ENCODE measurements at regions not wholly inside any gene's neighbourhood (a gene's known extent, or its start where the extent isn't known, plus 50 kb on each side); places are given as distances from the start of the nearest gene placed in this dataset.

DNA sequence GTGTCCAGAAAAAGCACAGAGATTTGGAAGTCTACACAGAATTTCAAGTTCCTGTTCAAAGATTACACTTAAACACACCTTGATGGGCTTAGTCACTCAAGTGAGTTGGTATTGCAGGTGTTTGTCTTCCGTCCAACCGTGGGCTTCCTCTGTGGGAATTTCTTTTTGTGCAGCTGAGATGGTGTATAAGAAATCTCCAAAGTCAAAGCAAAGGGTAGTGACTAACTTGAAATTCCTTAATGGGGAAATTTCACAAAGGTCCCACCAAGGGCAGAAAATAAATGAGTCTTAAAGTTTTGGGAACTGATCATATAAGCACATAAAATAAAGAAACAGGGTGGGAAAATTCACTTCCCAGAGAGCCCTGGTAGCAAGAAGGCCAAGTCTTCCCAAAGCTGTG, 102.0 kb upstream of the TNFAIP3 start:
- no peak overlapping the region for H2BK120ac ChIP-seq (ENCODE audit: low read depth, low read length, poor library complexity, severe bottlenecking)
- no peak overlapping the region for H2BK12ac ChIP-seq (ENCODE audit: insufficient read length, low read depth, low read length)
- H3K4ac ChIP-seq (ENCODE audit: low read depth, low read length): no peak overlapping the region
- H3K4me1 ChIP-seq (ENCODE audit: insufficient read depth, low read length): no peaks in the 10 kb centered on the region
- H2AK5ac ChIP-seq (ENCODE audit: insufficient read length, low read length): no peak overlapping the region
- Mint-ChIP-seq H3K27me3 (ENCODE audit: low read depth) (no peaks in the 10 kb centered on the region), H3K36me3 (ENCODE audit: insufficient read depth in 1 of 3, low read depth in 3 of 3) (no peaks in the 10 kb centered on the region), H3K27ac (no peak overlapping the region), H3K9me3 (no peaks in the 10 kb centered on the region; a peak in 1 of 5 replicates), H3K4me1 (no peaks in the 10 kb centered on the region), H3K4me3 (no peak overlapping the region)
- H3K23ac ChIP-seq (ENCODE audit: insufficient read length, low read depth, low read length): no peak overlapping the region
- no peak overlapping the region for H3K4me2 ChIP-seq (ENCODE audit: insufficient read depth, insufficient read length, low read length)
- TF ChIP-seq, protein P1, sequence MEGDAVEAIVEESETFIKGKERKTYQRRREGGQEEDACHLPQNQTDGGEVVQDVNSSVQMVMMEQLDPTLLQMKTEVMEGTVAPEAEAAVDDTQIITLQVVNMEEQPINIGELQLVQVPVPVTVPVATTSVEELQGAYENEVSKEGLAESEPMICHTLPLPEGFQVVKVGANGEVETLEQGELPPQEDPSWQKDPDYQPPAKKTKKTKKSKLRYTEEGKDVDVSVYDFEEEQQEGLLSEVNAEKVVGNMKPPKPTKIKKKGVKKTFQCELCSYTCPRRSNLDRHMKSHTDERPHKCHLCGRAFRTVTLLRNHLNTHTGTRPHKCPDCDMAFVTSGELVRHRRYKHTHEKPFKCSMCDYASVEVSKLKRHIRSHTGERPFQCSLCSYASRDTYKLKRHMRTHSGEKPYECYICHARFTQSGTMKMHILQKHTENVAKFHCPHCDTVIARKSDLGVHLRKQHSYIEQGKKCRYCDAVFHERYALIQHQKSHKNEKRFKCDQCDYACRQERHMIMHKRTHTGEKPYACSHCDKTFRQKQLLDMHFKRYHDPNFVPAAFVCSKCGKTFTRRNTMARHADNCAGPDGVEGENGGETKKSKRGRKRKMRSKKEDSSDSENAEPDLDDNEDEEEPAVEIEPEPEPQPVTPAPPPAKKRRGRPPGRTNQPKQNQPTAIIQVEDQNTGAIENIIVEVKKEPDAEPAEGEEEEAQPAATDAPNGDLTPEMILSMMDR (conservative IDR thresholded peaks at IDR 0.05): no peak
- H3K79me2 ChIP-seq (ENCODE audit: insufficient read depth, low read length): no peaks in the 10 kb centered on the region
- no peaks in the 10 kb centered on the region for H4K20me1 ChIP-seq (ENCODE audit: control insufficient read depth, insufficient read depth, insufficient read length)
- no peak overlapping the region for H3K9ac ChIP-seq (ENCODE audit: extremely low read depth, insufficient read length, low read length)
- H2BK5ac ChIP-seq (ENCODE audit: insufficient read length, low read length): no peak overlapping the region
- no peak overlapping the region for H3K56ac ChIP-seq (ENCODE audit: insufficient read length, low read depth, low read length)
- H2BK20ac ChIP-seq (ENCODE audit: low read depth, low read length, poor library complexity, severe bottlenecking): no peak overlapping the region
- H4K8ac ChIP-seq (replicated peaks; ENCODE audit: insufficient read length, low read depth, low read length): no peak overlapping the region
- H3K23me2 ChIP-seq (ENCODE audit: insufficient read length, low read depth, low read length, poor library complexity, severe bottlenecking): no peaks in the 10 kb centered on the region
- no peak overlapping the region for H2BK15ac ChIP-seq (ENCODE audit: low read depth, low read length)
- no CpG with 5 or more reads among the region's 2 CpGs for WGBS (ENCODE audit: extremely low coverage, insufficient read length, low lambda C conversion rate)
- H3K9me3 ChIP-seq (ENCODE audit: control insufficient read depth, low read depth, low read length): no peaks in the 10 kb centered on the region
- no peak overlapping the region for H3K14ac ChIP-seq (ENCODE audit: insufficient read depth, low read length)
- no peaks in the 10 kb centered on the region for H3K79me1 ChIP-seq (ENCODE audit: insufficient read depth, low read depth, low read length, poor library complexity, severe bottlenecking)
- no peak overlapping the region for H3T11ph ChIP-seq (ENCODE audit: low read length)
- no peak overlapping the region for H3K27ac ChIP-seq (ENCODE audit: insufficient read length, low read depth, low read length)
- no peak overlapping the region for H4K5ac ChIP-seq (ENCODE audit: insufficient read length, low read depth, low read length)
- no peaks in the 10 kb centered on the region for H3K27me3 ChIP-seq (ENCODE audit: insufficient read depth, low read length)
- no peak overlapping the region for H3K18ac ChIP-seq (ENCODE audit: insufficient read length, low read depth, low read length)
- no peak for DNase-seq
- H2AFZ ChIP-seq (ENCODE audit: low read length): no peak overlapping the region
- H4K91ac ChIP-seq (ENCODE audit: insufficient read length, low read depth, low read length): no peak overlapping the region

Measured in H9 (cell line).